ENCODE measurements at regions not wholly inside any gene's neighbourhood (a gene's known extent, or its start where the extent isn't known, plus 50 kb on each side); places are given as distances from the start of the nearest gene placed in this dataset.
"Not testable (repeated sequence)": the region's sequence is repeated elsewhere in the genome, so short reads cannot be mapped to it uniquely, and the experiment has no call there.

GRCh38 chr7:142467056-142467655 lies 209.3 kb upstream of the PRSS58 start:
- DNase-seq; H3K9ac ChIP-seq (ENCODE audit: low read depth, low read length); H3K18ac ChIP-seq (ENCODE audit: low read depth, low read length); H3K79me1 ChIP-seq (ENCODE audit: low read depth in 1 of 2, low read length in 2 of 2); H2BK15ac ChIP-seq (ENCODE audit: low read depth, low read length); H4K5ac ChIP-seq (ENCODE audit: low read depth, low read length); H3K4me2 ChIP-seq (ENCODE audit: low read depth, low read length); H3K9me3 ChIP-seq (ENCODE audit: control insufficient read depth, insufficient read depth, low read length); intact Hi-C loops (cut with micrococcal nuclease); H2AFZ ChIP-seq (replicated peaks; ENCODE audit: low read length, poor library complexity); H3K56ac ChIP-seq (ENCODE audit: extremely low read depth, insufficient read depth, low read length); BruUV-seq (replicated peaks); H4K20me1 ChIP-seq (ENCODE audit: insufficient read depth, low read length); H3K23ac ChIP-seq (ENCODE audit: low read depth, low read length); H3K4me3 ChIP-seq (ENCODE audit: insufficient read depth, low read depth, low read length); H4K91ac ChIP-seq (ENCODE audit: insufficient read depth, low read depth, low read length); H3K36me3 ChIP-seq (ENCODE audit: control insufficient read depth, insufficient read depth, low read length); H2AK9ac ChIP-seq (replicated peaks; ENCODE audit: low read depth, low read length, poor library complexity); H3K27ac ChIP-seq (ENCODE audit: insufficient read depth, low read length); dilution Hi-C loops (cut with HindIII; ENCODE audit: low sequenced_read_pairs, unreplicated experiment); H3K27me3 ChIP-seq (ENCODE audit: control insufficient read depth, insufficient read depth, low read length); in situ Hi-C loops (cut with MboI; ENCODE audit: low sequenced_read_pairs); H2AK5ac ChIP-seq (ENCODE audit: low read depth, low read length): not testable (repeated sequence)
- Histone ChIP-seq H3K9me1 (ENCODE audit: insufficient read depth, low read length) (peaks cover 18% of the 10 kb centered on the region), H2BK20ac (ENCODE audit: low read depth, low read length) (0 out of 2 replicates have a peak overlapping the region, but pooled peaks have one; percentile 17), H3K4me1 (ENCODE audit: control insufficient read depth, insufficient read depth, low read length) (peaks cover 16% of the 10 kb centered on the region), H2BK120ac (ENCODE audit: low read depth, low read length) (peak overlapping the region; percentile 33; the same call in 1 of the 2 replicates), H4K8ac (ENCODE audit: low read depth in 2 of 2, low read length in 2 of 2) (peak overlapping the region in 1 of 2 experiments; percentile 74; a peak in 2 of 4 replicates), H3K4ac (ENCODE audit: low read depth, low read length) (0 out of 2 replicates have a peak overlapping the region, but pooled peaks have one; percentile 19), H2BK5ac (ENCODE audit: low read depth, low read length, poor library complexity, severe bottlenecking) (peak overlapping the region; percentile 43), H3K14ac (replicated peaks; ENCODE audit: low read depth, low read length) (peak overlapping the region; percentile 42; the same call in 1 of the 2 replicates)
- ChIA-PET POLR2A (ENCODE audit: unreplicated experiment) (interaction anchor here (1.0 kb wide), 1 partner anchor 11 kb away, joined by 3 read pairs; no protein-coding TSS in a partner anchor), CTCF (interaction anchor here (0.6 to 1.2 kb wide), 2 partner anchors 11 to 46 kb away, joined by 4 read pairs; no protein-coding TSS in a partner anchor)
- peak; percentile 71 for ATAC-seq (ENCODE audit: low read depth)
- WGBS, 2 experiments (ENCODE audit: extremely low coverage in 2 of 2, insufficient read length in 1 of 2), result no CpG with 5 or more reads among the region's 7 CpGs
